ENCODE measurements at regions not wholly inside any gene's neighbourhood (a gene's known extent, or its start where the extent isn't known, plus 50 kb on each side); places are given as distances from the start of the nearest gene placed in this dataset.
"Not testable (repeated sequence)": the region's sequence is repeated elsewhere in the genome, so short reads cannot be mapped to it uniquely, and the experiment has no call there.

DNA sequence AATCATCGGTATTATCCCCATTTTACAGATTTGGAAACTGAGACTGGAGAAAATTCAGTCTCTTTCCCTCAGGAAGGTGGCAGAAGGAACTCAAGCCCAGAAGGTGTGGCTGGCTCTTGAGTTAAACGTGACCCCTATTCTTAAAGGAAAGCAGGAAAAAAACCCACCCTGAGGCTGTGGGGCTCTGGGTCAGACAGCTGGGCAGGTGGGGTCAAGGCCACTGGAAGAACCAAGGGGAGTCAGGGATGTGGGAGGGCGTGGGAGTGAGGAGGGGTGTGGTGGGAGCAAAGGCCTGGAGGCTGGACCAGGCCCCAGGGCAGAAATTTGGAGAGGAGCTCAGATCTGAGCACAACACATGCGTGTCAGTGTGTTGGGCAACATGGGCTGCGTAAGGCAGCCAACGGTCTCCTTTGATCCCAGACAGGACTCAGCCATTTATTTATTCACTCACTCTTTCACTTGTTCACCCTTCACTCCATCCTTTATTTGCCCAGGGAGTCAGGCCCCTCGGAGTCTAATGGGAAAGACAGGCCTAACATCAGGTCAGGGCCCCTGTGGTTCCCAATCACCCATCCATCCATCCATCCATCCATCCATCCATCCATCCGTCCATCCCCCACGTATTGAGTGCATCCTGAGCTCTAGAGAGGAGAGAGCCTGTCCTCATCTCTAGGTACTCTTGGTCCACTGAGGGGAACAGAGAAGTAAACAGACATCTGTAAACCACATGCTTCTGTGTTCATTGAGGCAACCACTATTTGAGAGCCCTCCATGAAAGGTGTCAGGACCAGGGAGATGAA lies 165.0 kb downstream of the VEGFA start:
- no peak for DNase-seq (ENCODE audit: low spot score)

DNA sequence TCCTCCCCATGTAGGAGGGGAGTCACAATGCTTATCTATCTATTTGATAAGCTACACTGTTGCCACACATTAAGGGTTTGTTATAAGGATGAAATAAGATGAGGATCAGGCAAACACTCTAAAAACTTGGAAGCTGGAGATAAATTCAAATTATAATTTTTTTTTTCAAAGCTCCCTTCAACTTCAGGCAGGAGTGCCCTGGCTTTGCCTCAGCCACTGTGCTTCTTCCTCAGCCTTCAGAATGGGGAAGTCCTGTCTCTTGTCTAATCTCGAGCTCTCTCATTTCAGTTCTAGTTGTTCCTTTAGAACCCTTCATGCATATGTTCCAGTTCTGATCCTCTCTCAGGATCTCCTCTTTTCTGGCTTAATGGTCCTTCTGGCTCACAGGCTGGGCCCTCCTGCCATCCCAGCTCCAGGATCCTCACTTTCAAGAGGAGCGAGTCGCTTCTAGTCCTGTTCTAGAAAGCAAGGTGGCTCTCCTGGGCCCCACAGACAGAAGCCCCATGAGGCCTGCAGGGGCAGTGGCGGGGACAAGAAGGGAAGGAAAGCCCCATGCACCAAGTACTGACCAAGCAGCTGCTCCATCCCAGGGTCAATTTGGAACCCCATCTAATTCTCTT lies 164.3 kb downstream of the VEGFA start:
- no peak for DNase-seq (ENCODE audit: low spot score)

DNA sequence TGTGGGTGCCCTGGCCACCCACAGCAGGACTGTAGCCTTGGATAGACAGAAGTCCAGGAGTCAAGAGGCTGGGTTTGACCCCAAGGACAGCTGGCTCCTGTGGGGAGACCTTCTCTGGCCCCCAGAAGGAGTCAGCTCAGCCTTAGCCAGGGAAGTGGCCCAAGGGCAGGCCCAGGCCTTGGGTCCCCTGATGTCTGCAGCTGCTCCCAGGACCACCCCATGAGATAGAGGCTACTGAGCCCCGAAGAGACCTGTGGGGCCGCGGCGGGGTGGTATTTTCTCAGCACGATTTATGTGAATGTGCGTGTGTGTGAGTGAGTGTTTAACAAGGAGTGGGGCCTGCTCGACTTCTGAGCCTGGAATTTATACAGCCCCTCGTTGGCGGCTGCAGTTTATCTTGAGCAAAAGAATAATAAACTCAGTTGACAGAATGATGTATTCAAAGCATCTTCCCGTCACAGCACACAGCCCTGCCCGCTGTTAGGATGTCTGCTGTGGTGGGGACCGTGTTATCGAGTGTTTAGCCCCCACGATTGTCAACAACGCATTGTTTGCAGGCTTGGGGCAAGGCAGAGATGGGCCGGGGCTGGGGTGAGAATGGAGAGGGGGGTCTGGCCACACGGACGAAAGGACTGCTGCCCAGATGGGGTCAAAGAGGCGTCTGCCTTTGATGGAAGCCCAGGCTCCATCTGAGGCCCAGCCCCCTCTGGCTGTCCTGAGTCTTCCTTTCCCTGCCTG lies 163.3 kb downstream of the VEGFA start:
- no peak for DNase-seq (ENCODE audit: low spot score)

DNA sequence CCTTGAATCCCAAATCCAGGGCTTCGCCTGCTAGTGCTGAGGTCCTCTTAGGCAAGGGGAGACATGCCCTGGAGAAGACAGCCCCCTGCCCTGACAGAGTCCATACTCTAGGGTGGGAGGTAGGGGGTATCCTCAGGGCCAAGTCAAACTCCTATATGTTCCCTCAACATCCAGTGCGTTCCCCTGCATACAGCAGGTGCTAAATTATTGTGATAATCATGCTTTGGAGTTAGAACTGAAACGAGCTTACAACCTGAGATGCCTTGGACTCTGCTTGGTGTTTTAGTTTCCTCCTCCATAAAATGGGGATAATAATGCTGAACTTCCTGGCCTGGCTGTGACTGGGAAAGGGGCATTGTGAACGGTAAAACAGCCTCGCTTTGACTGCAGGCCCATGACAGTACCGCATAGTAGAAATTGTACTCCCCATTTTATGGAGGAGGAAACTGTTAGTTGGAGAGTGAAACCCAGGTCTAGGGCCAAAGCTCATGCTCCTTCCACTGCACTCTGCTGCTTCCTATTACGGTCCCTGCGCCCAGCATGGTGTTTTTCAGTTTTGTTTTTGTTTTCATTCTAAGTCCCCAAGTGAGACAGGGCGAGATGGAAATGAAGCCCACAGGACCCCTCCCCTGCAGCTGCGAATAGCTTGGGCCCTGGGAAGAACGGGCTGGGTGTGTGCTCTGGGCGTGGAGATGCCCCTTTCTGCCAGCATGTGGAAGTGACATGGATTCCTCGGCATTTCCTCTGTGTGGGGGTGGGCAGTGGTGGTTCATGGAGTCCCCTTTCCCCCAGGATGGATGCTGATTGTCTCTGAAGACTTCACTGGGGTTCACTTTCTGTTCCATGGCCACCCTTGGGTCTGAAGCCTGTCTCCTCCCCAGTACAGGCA lies 162.5 kb downstream of the VEGFA start:
- DNase-seq (ENCODE audit: low spot score), result no peak

DNA sequence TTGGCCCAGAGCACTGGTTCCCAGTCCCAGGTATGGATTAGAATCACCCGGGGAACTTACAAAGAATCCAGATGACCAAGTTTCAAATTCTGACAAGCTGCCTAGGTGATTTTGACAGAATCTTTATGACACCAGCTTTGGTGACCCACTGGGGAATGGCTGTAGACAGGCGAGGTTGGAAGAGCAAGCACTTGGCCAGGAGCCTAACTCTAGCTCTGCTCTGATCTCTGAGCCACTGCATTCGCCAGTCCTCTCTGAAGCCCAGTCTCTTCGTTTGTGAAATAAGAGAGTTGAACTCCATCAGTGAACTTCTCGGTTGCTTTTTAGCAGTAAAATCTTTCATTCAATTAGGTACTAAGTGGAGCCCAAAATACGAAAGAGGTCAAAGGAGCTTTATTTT lies 161.2 kb downstream of the VEGFA start:
- no peak for DNase-seq (ENCODE audit: low spot score)

DNA sequence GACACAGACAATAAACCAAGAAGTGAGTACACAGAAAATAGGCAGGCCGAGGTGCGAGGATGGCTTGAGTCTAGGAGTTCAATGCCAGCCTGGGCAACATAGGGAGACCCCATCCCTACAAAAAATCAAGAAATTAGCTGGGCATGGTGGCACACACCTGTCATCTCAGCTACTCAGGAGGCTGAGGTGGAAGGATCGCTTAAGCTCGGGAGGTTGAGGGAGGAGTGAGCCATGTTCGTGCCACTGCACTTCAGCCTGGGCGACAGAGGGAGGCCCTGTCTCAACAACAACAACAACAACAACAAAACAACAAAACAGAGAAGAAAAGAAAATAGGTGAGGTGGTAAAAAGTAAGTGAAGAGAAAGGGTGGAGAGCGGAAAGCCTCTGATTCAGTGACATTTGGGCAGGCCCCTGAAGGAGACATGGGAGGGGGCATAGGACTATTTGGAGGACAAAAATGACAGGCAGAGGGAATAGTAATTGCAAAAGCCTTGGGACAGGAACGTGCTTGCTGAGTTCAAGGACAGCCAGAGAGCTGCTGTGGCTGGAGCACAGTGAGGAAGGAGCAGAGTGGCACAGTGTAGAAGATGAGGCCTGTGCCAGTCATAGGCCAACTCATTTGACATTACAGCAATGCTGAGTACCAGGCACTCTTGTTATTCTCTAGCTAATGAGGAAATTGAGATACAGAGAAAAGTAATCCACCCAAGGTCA lies 160.6 kb downstream of the VEGFA start:
- no peak for DNase-seq (ENCODE audit: low spot score)

DNA sequence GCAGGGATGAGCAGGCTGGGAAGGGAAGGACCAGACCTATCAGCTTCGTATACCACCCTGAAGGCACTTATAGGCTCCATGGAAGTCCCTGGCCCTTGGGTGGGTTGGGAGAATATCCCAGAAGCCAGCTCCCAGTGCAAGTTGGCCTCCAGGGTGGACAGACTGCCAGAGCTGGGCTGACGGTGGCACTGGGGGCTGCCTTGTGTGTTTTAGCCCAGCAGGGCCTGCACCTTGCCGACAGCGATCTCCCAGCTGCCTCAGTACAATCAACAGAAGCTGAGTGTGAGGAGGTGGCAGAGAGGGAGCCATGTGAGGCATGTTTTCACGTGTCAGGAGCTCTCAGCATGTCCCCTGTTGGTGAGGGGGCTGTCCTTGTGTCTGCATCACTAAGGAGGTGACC lies 159.5 kb downstream of the VEGFA start:
- no peak for DNase-seq (ENCODE audit: low spot score)

DNA sequence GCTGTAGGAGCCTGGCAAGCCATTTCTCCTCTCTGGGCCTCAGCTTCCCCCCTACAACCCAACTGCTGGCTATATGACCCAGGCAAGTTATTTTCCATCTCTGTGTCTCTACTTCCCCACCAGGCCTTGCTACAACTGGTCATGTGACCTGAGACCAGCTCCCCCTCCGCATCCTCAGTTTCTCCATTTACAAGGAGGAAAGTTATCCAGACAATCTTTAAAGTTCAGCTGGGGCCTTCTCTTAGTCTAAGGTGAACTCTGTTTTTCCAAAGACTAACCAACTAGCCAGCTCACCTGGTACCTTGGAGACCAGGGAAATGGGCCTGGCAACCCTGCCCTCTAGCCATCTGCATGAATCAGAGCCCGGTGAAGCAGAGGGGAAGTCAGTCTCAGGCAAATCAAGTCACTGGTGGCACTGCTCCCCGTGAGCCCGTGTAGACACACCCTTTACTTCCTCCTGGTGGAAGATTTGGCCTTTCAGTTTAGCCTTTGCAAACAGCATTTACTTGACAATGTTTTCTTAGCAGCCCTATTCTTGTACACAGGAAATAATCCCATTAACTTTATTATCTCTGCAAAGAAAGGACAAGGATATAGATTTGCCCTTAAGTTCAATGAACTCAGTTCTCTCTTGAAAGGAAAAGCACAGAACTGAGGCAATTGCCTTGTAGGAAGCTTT lies 157.7 kb downstream of the VEGFA start:
- no peak for DNase-seq (ENCODE audit: low spot score)

DNA sequence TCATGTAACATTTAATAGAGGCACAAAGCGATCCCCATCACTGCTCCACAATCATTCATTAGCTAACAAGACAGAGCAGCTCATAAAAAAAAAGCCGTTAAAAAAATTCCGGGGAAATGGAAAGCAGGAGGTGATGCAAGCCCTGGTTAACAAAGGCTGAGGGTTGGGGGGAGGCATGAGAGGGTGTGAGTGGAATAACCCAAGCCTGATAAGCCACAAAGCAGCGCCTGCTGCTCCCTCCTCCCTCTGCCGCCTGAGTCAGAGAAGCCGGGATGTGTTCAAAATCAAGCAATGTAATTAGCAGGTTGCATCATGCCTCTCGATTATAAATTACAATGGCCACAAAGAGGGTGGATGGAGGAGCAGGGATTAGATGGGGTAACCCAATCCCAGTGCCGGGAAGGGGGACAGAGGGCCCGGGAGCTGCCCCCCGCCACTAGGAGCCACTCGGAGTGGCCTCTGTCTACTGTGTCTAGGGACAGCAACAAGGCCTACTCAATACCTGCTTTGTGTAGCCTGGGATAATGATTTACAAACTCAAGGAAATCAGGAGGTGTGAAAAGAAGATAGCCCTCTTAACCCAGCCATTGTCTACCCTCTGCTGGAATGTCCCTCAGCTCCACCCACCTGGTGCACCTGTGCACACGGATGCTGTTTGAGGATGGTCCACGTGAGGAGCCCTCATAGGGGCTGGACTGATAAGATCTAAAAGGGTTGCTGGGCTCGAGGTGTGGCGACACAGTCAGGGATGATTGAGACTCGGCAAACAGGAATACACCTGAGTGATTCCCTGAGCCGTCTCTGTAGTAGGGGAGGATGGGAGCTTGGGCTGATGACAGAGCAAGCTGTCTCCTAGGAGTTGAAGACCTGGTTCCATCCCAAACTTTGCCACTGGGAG lies 156.9 kb downstream of the VEGFA start:
- DNase-seq (ENCODE audit: low spot score), result peak; percentile 93

DNA sequence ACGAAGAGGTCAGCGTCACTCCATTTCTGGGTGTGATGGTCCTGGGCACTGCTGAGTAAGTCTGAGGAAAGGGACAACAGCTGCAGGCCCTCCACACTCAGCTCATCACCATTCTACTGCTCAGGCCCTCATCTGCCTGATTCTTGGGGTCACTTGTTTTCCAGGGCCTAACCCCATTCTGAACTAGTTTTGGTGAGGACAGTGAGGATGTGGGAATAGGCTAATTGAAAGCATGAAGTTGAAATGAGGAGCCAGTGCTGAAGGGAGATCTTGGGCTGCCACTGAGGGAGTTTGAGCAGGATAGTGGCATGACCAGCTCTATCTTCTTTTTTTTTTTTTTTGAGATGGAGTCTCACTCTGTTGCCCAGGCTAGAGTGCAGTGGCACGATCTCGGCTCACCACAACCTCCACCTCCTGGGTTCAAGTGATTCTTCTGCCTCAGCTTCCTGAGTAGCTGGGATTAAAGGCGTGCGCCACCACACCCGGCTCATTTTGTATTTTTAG lies 155.7 kb downstream of the VEGFA start:
- not testable (repeated sequence) for DNase-seq (ENCODE audit: low spot score)

DNA sequence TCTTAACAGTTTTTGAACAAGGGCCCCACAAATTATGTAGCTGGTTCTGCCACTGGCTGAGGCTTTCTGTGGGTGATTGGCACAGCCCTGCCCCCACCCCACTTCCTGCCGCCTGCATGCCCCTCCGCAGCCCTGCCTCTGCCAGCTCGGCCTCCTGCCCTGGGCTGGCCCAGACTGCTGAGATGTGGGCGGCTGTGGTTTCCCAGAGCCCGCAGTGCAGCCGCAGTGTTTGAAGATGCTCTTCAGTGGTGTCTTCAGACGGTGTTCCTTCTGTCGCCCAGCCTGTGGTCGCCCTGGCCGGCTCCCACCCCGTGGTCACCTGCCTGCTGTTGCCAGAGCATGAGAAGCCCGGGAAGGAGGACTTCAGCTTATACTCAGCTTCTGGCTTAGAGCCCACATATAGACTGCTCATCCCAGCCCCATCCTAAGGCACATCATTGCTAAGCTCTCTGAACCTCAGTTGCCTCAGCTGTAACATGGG lies 154.3 kb downstream of the VEGFA start:
- DNase-seq (ENCODE audit: low spot score), result no peak

DNA sequence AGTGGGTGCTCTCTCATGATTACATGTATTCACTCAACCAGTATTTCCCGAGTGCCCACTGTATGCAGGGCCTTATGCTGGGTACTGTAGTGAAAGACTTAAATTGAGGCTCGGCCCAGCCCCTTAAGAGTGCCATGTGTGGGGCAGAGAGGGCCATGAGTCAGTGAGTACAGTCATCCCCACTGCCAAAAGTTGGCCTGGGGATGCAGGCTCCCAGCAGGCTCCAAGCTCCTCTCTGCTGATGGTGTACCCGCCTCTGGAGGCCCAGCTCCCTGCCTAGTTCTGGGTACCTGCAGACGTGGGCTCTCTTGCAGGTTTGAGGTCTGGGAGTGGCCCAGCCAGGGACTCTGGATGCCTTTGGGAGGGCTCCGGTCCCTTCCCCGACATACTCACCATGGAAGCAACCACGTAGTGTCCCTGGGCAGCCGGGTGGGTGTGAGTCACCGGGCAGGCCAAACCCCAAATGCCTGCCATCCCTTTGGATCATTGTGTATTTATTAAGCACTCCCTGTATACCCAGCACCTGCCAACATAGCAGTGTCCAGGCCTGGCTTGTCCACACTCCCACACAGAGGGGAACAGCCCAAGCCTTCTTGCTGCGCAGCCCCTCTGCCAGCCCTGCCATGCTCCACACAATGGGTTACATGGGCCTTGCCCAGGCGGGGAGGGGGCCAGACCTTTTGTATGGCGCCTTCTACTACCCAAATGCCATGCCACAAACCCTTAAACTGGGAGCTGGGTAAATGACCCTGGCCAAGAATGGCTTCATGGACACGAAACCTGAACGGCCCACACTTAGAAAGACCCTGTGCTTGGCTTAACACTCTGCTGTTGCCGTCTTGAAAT lies 153.6 kb downstream of the VEGFA start:
- peak; percentile 66 for DNase-seq (ENCODE audit: low spot score)

DNA sequence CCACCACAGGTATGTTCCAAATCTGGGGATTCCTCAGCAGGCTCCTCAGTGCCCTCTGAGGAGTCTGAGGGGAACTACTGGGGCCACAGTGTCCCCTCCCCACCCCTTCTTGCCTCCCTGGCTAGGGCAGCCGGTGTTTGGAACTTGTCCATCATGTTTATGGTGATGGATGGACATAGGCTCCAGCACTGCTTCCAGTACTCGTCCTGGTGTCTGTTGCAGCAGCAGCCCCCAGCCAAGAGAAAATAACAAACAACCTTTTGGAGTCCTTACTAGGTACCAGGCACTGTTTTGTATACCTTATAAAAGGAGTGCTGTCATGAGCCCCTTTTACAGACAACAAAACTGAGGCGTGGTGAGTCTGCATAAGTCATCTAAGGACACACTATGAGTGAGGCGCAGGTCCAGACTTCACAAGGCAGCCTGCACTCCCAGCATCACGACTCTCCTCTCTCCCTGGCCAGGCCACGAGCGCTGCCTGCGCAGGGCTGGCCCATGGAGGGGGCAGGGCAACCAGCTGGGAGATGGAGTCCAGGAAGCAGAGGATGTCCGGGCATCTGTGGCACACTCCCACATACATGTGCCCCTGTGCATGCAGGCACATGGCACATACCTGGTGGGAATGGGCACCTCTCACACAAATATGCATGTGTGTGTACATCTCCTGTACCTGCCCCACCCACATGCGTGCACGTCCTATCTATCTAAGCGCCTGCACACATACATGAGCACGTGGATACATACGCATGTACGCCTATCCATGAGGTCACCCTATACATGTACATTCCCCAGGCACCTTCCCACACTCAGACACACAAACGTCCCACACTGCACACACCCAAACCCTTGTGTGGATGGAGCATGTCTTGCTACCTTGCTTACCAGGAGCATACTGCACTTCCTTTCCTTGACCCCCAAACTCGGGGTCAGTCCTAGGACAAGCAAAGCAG lies 152.7 kb downstream of the VEGFA start:
- DNase-seq (ENCODE audit: low spot score), result no peak

DNA sequence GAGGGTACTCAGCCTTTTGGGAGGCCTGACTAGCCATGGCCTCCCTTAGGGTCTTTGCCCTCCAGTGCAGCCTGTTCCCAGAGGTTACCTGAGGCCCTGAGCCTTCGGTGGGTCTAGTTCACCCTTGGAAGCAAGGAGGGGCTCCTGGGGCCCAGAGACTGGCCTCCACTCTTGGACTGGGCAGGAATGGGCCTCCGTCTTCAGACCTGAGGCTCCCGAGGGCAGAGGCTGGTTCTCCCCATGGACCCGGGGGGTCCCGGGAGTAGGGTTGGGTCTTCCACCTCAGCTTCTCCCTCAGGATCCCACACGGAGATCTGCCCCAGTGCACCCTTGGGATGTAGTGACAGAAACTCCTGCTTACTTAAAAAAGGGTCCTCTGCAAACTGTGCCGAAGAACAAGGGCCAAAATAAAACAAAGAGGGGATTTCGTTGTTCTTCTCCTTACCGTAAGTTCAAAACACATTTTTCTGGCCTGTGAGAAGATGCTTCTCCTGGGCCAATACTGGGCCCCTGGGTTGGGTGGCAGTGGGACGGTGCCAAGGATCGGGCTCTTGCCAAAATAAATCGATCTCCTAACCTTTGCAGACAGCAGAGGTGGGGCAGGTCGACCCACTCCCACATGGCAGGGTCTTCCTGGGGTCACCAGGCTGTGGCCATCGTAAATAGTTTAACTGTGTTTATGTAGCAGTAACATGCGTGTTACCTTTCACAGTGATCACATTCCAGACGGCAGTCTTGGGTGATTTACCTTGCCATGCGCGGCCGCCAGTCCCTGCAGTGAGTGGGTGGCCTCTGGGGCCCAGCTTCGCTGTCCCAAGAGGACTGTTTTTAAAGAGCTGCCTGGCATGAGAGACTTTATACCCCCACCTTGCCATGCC lies 151.8 kb downstream of the VEGFA start:
- no peak for DNase-seq (ENCODE audit: low spot score)

DNA sequence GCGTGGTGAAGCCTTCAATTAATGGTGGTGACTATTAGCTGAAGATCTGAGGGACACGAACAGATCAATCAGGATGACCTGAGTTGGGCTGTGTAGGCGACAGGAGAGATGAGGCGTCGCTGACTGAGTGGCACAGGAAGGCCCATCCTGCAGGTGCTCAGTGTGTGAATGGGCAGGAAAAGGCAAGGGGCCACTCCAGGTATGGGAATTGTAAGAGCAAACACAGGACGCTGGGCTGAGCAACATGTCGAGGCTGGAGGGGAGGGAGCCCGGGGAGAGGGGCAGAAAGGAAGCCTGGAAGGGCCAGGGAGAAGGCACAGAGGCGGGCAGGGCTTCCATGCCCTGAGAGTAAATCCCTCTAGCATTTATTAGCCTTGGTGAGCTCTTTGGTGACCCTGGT lies 151.0 kb downstream of the VEGFA start:
- no peak for DNase-seq (ENCODE audit: low spot score)

DNA sequence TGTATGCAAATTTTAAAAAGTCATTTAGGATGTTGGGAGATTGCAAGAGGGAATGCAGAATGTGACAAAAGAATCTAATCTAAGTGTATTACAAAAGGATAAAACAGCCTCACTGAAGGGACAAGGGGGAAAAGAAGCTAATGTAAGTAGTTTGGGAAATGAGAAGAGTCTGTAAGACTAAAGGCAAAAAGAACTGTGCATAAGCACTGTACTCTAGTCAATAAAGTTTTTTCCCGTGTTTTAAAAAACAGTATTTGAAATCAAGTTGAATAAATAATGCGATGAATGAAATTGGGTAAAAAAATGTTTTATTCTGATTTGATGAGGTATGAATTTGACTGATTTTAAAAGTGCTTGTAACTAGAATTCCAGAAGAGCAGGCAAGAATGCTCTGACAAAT lies 149.8 kb downstream of the VEGFA start:
- no peak for DNase-seq (ENCODE audit: low spot score)

All from AG20443 (cell line).